Suprapubic skin (tissue), 4 donors: ENCODE measurements at regions not wholly inside any gene's neighbourhood (a gene's known extent, or its start where the extent isn't known, plus 50 kb on each side); places are given as distances from the start of the nearest gene placed in this dataset.

Source experiments
- POLR2A ChIP-seq, 2 donors: fragments of 450-650 bp; IDR thresholded peaks; one replicate each; pipeline ENCODE4 v1.6.1; 2017; ENCODE audit warnings: antibody characterized with exemption in 2 of 2, mild to moderate bottlenecking in 2 of 2, moderate library complexity in 2 of 2
- POLR2AphosphoS5 ChIP-seq, 3 donors: sonication (generic); formaldehyde crosslinking; IDR thresholded peaks; one replicate each; pipeline ENCODE4 v1.6.1; 2017; ENCODE audit warnings: antibody characterized with exemption in 3 of 3
- TF ChIP-seq, protein P1 (sequence below), 2 donors: fragments of 200-600 bp in 1 of 2; fragments of 450-650 bp in 1 of 2; sonication (generic) in 1 of 2; IDR thresholded peaks; one replicate each; pipeline ENCODE4 v1.5.1; 2016 to 2019; ENCODE audit warnings: antibody characterized with exemption in 2 of 2, mild to moderate bottlenecking in 1 of 2, moderate library complexity in 1 of 2

DNA sequence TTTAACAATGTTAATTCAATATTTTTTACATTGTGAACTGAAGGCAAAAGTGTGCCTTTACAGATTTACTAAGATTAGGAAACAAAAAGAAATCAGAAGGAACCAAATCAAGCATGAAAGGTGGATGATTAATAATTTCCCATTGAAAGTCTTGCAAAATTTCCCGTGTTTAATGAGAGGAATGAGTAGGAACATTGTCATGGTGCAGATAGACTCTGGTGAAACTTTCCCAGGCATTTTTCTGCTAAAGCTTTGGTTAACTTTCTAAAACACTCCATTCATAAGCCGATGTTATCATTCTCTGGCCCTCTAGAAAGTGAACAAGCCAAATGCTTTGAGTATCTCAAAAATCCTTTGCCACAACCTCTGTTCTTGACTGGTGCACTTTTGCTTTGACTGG lies 1522.8 kb upstream of the PABPC4L start:
- TF ChIP-seq, protein P1, sequence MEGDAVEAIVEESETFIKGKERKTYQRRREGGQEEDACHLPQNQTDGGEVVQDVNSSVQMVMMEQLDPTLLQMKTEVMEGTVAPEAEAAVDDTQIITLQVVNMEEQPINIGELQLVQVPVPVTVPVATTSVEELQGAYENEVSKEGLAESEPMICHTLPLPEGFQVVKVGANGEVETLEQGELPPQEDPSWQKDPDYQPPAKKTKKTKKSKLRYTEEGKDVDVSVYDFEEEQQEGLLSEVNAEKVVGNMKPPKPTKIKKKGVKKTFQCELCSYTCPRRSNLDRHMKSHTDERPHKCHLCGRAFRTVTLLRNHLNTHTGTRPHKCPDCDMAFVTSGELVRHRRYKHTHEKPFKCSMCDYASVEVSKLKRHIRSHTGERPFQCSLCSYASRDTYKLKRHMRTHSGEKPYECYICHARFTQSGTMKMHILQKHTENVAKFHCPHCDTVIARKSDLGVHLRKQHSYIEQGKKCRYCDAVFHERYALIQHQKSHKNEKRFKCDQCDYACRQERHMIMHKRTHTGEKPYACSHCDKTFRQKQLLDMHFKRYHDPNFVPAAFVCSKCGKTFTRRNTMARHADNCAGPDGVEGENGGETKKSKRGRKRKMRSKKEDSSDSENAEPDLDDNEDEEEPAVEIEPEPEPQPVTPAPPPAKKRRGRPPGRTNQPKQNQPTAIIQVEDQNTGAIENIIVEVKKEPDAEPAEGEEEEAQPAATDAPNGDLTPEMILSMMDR (IDR thresholded peaks at IDR 0.05) = no peak
- TF ChIP-seq POLR2A (IDR thresholded peaks at IDR 0.05) (no peak), POLR2AphosphoS5 (IDR thresholded peaks at IDR 0.05) (no peak)
